ENCODE measurements at regions not wholly inside any gene's neighbourhood (a gene's known extent, or its start where the extent isn't known, plus 50 kb on each side); places are given as distances from the start of the nearest gene placed in this dataset.

DNA sequence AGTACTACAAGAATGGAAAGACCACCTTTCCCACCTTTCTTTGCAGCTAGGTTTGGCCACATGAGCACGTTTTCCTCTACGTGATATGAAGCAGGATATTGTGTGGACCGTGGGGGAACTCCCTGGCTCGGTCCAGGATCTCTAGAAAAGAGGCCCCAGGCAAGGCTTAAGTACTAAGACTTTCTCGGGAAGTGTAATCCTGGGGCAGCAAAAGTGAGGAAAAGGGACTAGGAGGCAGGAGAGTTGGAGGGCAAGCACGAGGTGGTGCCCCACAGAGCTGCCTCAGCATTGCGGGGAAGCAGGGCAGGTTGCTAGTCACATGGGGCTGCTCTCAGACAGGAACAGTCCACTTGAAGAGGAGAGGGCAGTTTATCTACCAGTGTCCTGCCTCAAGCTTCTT lies 235.1 kb downstream of the GADD45G start:
- CTCF ChIA-PET, result interaction anchor here (0.6 kb wide), 1 partner anchor 967 kb away, joined by 4 read pairs; no protein-coding TSS in a partner anchor
- no peaks in the 10 kb centered on the region for H4K20me1 ChIP-seq (ENCODE audit: control insufficient read depth, insufficient read depth)
- 35% methylated on average over 7 of the region's 7 CpGs for WGBS (ENCODE audit: insufficient coverage, insufficient replicate concordance, low lambda C conversion rate, missing lambda C conversion rate)
- no peak for DNase-seq (ENCODE audit: low read depth, low spot score)
- in situ Hi-C loops (cut with MboI), result no loop called here
- no peak for FAIRE-seq
- SMC1A ChIA-PET (ENCODE audit: uncharacterized antibody, unreplicated experiment), result interaction anchor here (0.9 to 1.9 kb wide), 3 partner anchors 14 to 89 kb away, joined by 3 to 6 read pairs (median 4); no protein-coding TSS in a partner anchor
- no peaks in the 10 kb centered on the region for H3K79me2 ChIP-seq (ENCODE audit: control insufficient read depth, insufficient read depth, low read length)
- ATAC-seq, result no peak
- H3K4me3 ChIP-seq, result no peak overlapping the region
- no peak overlapping the region for H3K9ac ChIP-seq (ENCODE audit: control insufficient read depth, insufficient read depth, low read length)
- BruUV-seq (replicated peaks), result no TSS peak
- H3K27me3 ChIP-seq (replicated peaks in 1 of 2; ENCODE audit: control insufficient read depth in 2 of 2, insufficient read depth in 2 of 2, low read length in 1 of 2), result no peaks in the 10 kb centered on the region; a peak in 1 of 4 replicates
- POLR2A ChIA-PET, result interaction anchor here (0.8 kb wide), 1 partner anchor 101 kb away, joined by 3 read pairs; no protein-coding TSS in a partner anchor
- H3K4me2 ChIP-seq (ENCODE audit: control insufficient read depth, insufficient read depth), result no peak overlapping the region
- no peak overlapping the region for H2AFZ ChIP-seq (ENCODE audit: control insufficient read depth, low read depth, low read length)
- TF ChIP-seq FOS (IDR thresholded peaks at IDR 0.05; ENCODE audit: borderline replicate concordance, extremely low read depth, insufficient read length), result no peak
- no peak for TF ChIP-seq ZNF384 (IDR thresholded peaks at IDR 0.05; ENCODE audit: borderline replicate concordance, low read depth, low read length)
- no peak for TF ChIP-seq CHD2 (IDR thresholded peaks at IDR 0.05; ENCODE audit: borderline replicate concordance, low read depth, low read length)
- TF ChIP-seq NRF1 (conservative IDR thresholded peaks at IDR 0.05; ENCODE audit: low read depth, low read length), result no peak
- TF ChIP-seq, protein P1, sequence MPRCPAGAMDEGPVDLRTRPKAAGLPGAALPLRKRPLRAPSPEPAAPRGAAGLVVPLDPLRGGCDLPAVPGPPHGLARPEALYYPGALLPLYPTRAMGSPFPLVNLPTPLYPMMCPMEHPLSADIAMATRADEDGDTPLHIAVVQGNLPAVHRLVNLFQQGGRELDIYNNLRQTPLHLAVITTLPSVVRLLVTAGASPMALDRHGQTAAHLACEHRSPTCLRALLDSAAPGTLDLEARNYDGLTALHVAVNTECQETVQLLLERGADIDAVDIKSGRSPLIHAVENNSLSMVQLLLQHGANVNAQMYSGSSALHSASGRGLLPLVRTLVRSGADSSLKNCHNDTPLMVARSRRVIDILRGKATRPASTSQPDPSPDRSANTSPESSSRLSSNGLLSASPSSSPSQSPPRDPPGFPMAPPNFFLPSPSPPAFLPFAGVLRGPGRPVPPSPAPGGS (IDR thresholded peaks at IDR 0.05; ENCODE audit: borderline replicate concordance, insufficient read depth, low read depth, low read length, poor library complexity, severe bottlenecking), result no peak
- TF ChIP-seq NR2F1 (conservative IDR thresholded peaks at IDR 0.05), result no peak
- no peaks in the 10 kb centered on the region for H3K36me3 ChIP-seq (ENCODE audit: control insufficient read depth in 2 of 2, insufficient read depth in 2 of 2, low read length in 1 of 2)
- H3K4me1 ChIP-seq (ENCODE audit: control insufficient read depth, insufficient read depth, low read length), result no peaks in the 10 kb centered on the region
- intact Hi-C loops (cut with micrococcal nuclease; ENCODE audit: unreplicated experiment), result no loop called here
- RAD21 ChIA-PET (ENCODE audit: unreplicated experiment), result interaction anchor here (0.6 to 1.3 kb wide), 3 partner anchors 24 to 1887 kb away, joined by 3 read pairs; no protein-coding TSS in a partner anchor
- H3K9me3 ChIP-seq (replicated peaks; ENCODE audit: control insufficient read depth, insufficient read depth, low read length), result no peaks in the 10 kb centered on the region
- no peak overlapping the region for H3K27ac ChIP-seq (ENCODE audit: control insufficient read depth, insufficient read depth)

GRCh38 chr9:89841456-89841855 lies 236.6 kb downstream of the GADD45G start:
- no peak for ATAC-seq
- no peak for TF ChIP-seq EGR1 (IDR thresholded peaks at IDR 0.05; ENCODE audit: borderline replicate concordance in 1 of 2, low read depth in 2 of 2, low read length in 2 of 2)
- TF ChIP-seq MYC (IDR thresholded peaks at IDR 0.05; ENCODE audit: insufficient read depth, insufficient read length, insufficient replicate concordance, low read length, severe bottlenecking), result no peak
- TF ChIP-seq, protein P2, sequence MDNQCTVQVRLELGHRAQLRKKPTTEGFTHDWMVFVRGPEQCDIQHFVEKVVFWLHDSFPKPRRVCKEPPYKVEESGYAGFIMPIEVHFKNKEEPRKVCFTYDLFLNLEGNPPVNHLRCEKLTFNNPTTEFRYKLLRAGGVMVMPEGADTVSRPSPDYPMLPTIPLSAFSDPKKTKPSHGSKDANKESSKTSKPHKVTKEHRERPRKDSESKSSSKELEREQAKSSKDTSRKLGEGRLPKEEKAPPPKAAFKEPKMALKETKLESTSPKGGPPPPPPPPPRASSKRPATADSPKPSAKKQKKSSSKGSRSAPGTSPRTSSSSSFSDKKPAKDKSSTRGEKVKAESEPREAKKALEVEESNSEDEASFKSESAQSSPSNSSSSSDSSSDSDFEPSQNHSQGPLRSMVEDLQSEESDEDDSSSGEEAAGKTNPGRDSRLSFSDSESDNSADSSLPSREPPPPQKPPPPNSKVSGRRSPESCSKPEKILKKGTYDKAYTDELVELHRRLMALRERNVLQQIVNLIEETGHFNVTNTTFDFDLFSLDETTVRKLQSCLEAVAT (IDR thresholded peaks at IDR 0.05), result no peak
- no peak for TF ChIP-seq CBX5 (IDR thresholded peaks at IDR 0.05; ENCODE audit: low read depth)
- TF ChIP-seq BRCA1 (IDR thresholded peaks at IDR 0.05; ENCODE audit: low read depth, low read length), result no peak
- no peak for TF ChIP-seq CHD1 (IDR thresholded peaks at IDR 0.05; ENCODE audit: low read depth, low read length)
- TF ChIP-seq TARDBP (IDR thresholded peaks at IDR 0.05; ENCODE audit: borderline replicate concordance), result no peak
- no peak for TF ChIP-seq PAX8 (IDR thresholded peaks at IDR 0.05)
- TF ChIP-seq RUNX3 (IDR thresholded peaks at IDR 0.05; ENCODE audit: low read length), result no peak
- no peak for TF ChIP-seq JUNB (IDR thresholded peaks at IDR 0.05)

More at GRCh38 chr9:89841456-89841855, 236.6 kb downstream of the GADD45G start:
- H3K36me3 ChIP-seq (ENCODE audit: control insufficient read depth in 2 of 2, insufficient read depth in 2 of 2, low read length in 1 of 2), result no peaks in the 10 kb centered on the region
- ChIA-PET POLR2A (no interaction called here), RAD21 (ENCODE audit: unreplicated experiment) (no interaction called here), CTCF (no interaction called here), SMC1A (ENCODE audit: uncharacterized antibody, unreplicated experiment) (interaction anchor here (0.6 to 1.5 kb wide), 2 partner anchors 13 to 53 kb away, joined by 4 read pairs; no protein-coding TSS in a partner anchor)
- H3K4me3 ChIP-seq, result no peak overlapping the region
- no peak overlapping the region for H3K9ac ChIP-seq (ENCODE audit: control insufficient read depth, insufficient read depth, low read length)
- H3K9me3 ChIP-seq (replicated peaks; ENCODE audit: control insufficient read depth, insufficient read depth, low read length), result no peaks in the 10 kb centered on the region
- intact Hi-C loops (cut with micrococcal nuclease; ENCODE audit: unreplicated experiment) (no loop called here), in situ Hi-C loops (cut with MboI) (no loop called here)
- no peaks in the 10 kb centered on the region for H3K4me1 ChIP-seq (ENCODE audit: control insufficient read depth, insufficient read depth, low read length)
- FAIRE-seq, result no peak
- no peak overlapping the region for H3K4me2 ChIP-seq (ENCODE audit: control insufficient read depth, insufficient read depth)
- H2AFZ ChIP-seq (ENCODE audit: control insufficient read depth, low read depth, low read length), result no peak overlapping the region
- no peaks in the 10 kb centered on the region for H3K79me2 ChIP-seq (ENCODE audit: control insufficient read depth, insufficient read depth, low read length)
- H3K27ac ChIP-seq (ENCODE audit: control insufficient read depth, insufficient read depth), result no peak overlapping the region
- no TSS peak for BruUV-seq (replicated peaks)
- WGBS (ENCODE audit: insufficient coverage, insufficient replicate concordance, low lambda C conversion rate, missing lambda C conversion rate), result 32% methylated on average over 5 of the region's 5 CpGs
- no peak for DNase-seq (ENCODE audit: low read depth, low spot score)
- H4K20me1 ChIP-seq (ENCODE audit: control insufficient read depth, insufficient read depth), result no peaks in the 10 kb centered on the region
- H3K27me3 ChIP-seq (replicated peaks in 1 of 2; ENCODE audit: control insufficient read depth in 2 of 2, insufficient read depth in 2 of 2, low read length in 1 of 2), result no peaks in the 10 kb centered on the region; a peak in 1 of 4 replicates
